ENCODE measurements at regions not wholly inside any gene's neighbourhood (a gene's known extent, or its start where the extent isn't known, plus 50 kb on each side); places are given as distances from the start of the nearest gene placed in this dataset.

DNA sequence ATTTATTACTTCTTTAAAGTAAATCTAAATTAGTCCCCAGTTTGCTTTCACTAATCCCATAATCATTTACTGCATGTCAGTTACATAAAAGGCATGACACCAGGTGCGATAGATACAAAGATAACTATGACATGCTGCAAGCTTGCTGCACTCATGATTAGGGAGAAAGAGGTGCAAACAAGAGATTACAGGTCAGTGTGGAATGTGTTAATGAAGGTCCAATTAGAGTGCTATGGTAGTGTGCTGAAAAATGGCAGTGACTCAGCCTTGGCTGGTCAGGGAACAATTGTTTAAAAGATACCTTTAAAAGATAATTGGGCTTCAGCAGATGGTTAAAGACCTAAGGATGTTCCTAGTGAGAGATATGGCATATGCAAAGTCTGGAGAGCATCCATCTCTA, 352.6 kb upstream of the TGFBR2 start:
- Histone ChIP-seq H3K9me3 (no peaks in the 10 kb centered on the region), H3K4me1 (peaks cover 0 to 7% (median 0%) of the 10 kb centered on the region in 4 donors), H3K4me3 (no peak overlapping the region), H3K36me3 (no peaks in the 10 kb centered on the region), H3K27me3 (no peaks in the 10 kb centered on the region), H3K27ac (no peak overlapping the region)
- intact Hi-C loops (cut with DNase I): no loop called here
- no peak for TF ChIP-seq POLR2A (IDR thresholded peaks at IDR 0.05)
- TF ChIP-seq, protein P1, sequence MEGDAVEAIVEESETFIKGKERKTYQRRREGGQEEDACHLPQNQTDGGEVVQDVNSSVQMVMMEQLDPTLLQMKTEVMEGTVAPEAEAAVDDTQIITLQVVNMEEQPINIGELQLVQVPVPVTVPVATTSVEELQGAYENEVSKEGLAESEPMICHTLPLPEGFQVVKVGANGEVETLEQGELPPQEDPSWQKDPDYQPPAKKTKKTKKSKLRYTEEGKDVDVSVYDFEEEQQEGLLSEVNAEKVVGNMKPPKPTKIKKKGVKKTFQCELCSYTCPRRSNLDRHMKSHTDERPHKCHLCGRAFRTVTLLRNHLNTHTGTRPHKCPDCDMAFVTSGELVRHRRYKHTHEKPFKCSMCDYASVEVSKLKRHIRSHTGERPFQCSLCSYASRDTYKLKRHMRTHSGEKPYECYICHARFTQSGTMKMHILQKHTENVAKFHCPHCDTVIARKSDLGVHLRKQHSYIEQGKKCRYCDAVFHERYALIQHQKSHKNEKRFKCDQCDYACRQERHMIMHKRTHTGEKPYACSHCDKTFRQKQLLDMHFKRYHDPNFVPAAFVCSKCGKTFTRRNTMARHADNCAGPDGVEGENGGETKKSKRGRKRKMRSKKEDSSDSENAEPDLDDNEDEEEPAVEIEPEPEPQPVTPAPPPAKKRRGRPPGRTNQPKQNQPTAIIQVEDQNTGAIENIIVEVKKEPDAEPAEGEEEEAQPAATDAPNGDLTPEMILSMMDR (IDR thresholded peaks at IDR 0.05): no peak
- DNase-seq (no peak), ATAC-seq (no peak)
- WGBS (ENCODE audit: insufficient coverage, low coverage, low lambda C conversion rate, missing lambda C conversion rate): 78% methylated on average over 1 of the region's 1 CpG

DNA sequence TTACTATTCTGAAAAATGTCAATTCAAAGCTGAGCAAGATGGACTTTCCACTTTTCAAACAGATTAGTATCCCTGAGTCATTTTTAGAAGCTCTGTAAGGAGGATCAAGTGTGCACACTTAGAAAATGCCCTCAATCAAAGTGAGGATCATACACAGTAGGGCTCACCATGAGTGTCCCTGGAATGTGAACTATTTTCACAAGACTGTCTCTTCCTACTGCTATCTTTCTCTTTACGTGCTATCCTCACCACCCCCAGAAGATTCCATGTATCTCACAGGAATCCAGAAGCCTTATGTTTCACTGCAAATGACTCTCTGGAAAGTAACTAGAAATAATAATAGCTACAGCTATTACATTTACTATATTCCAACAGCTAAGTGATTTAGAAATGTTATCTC, 349.9 kb upstream of the TGFBR2 start:
- TF ChIP-seq POLR2A (IDR thresholded peaks at IDR 0.05): no peak
- TF ChIP-seq, protein P1 (IDR thresholded peaks at IDR 0.05): no peak
- no peaks in the 10 kb centered on the region for H3K9me3 ChIP-seq
- no peak overlapping the region for H3K4me3 ChIP-seq
- peaks cover 0 to 14% (median 4%) of the 10 kb centered on the region in 4 donors for H3K4me1 ChIP-seq
- intact Hi-C loops (cut with DNase I): no loop called here
- WGBS (ENCODE audit: insufficient coverage, low coverage, low lambda C conversion rate, missing lambda C conversion rate): 77% methylated on average over 1 of the region's 1 CpG
- no peak overlapping the region for H3K27ac ChIP-seq
- H3K36me3 ChIP-seq: no peaks in the 10 kb centered on the region
- H3K27me3 ChIP-seq: no peaks in the 10 kb centered on the region
- DNase-seq (no peak), ATAC-seq (no peak)

- Histone ChIP-seq H3K27ac (peak overlapping the region in 2 of 3 donors; percentile 24 to 68), H3K9me3 (no peaks in the 10 kb centered on the region), H3K27me3 (no peaks in the 10 kb centered on the region), H3K4me1 (peaks cover 0 to 14% (median 4%) of the 10 kb centered on the region in 4 donors), H3K4me3 (no peak overlapping the region), H3K36me3 (no peaks in the 10 kb centered on the region)
- intact Hi-C loops (cut with DNase I): no loop called here
- WGBS (ENCODE audit: insufficient coverage, low coverage, low lambda C conversion rate, missing lambda C conversion rate): 47% methylated on average over 4 of the region's 4 CpGs
- DNase-seq (no peak), ATAC-seq (peak; percentile 95 to 99 (median 98))
- TF ChIP-seq, protein P1 (IDR thresholded peaks at IDR 0.05): no peak
- no peak for TF ChIP-seq POLR2A (IDR thresholded peaks at IDR 0.05)
Observed at GRCh38 chr3:30258426-30259392, 347.7 kb upstream of the TGFBR2 start.

GRCh38 chr3:30259730-30260129, 346.7 kb upstream of the TGFBR2 start:
- intact Hi-C loops (cut with DNase I): no loop called here
- Histone ChIP-seq H3K27ac (no peak overlapping the region), H3K4me3 (no peak overlapping the region), H3K27me3 (no peaks in the 10 kb centered on the region), H3K9me3 (no peaks in the 10 kb centered on the region), H3K36me3 (no peaks in the 10 kb centered on the region), H3K4me1 (peaks cover 0 to 14% (median 4%) of the 10 kb centered on the region in 4 donors)
- TF ChIP-seq, protein P1 (IDR thresholded peaks at IDR 0.05): no peak
- TF ChIP-seq POLR2A (IDR thresholded peaks at IDR 0.05): no peak
- 92% methylated on average over 2 of the region's 2 CpGs for WGBS (ENCODE audit: insufficient coverage, low coverage, low lambda C conversion rate, missing lambda C conversion rate)
- no peak for ATAC-seq
- no peak for DNase-seq
